Breast epithelium (tissue), 3 donors: ENCODE measurements at regions not wholly inside any gene's neighbourhood (a gene's known extent, or its start where the extent isn't known, plus 50 kb on each side); places are given as distances from the start of the nearest gene placed in this dataset.

Experiments
- CTCF ChIP-seq, 3 donors: fragments of 450-650 bp; IDR thresholded peaks; one replicate each; pipeline ENCODE4 v1.5.1; 2016 to 2017; ENCODE audit warnings: antibody characterized with exemption in 3 of 3, mild to moderate bottlenecking in 3 of 3, moderate library complexity in 3 of 3
- POLR2A ChIP-seq: fragments of 450-650 bp; IDR thresholded peaks from one replicate; pipeline ENCODE4 v1.6.1; 2016; ENCODE audit warnings: antibody characterized with exemption, mild to moderate bottlenecking, moderate library complexity
- POLR2AphosphoS5 ChIP-seq, 3 donors: sonication (generic); formaldehyde crosslinking; IDR thresholded peaks; one replicate each; pipeline ENCODE4 v1.6.1; 2017; ENCODE audit warnings: antibody characterized with exemption in 3 of 3

GRCh38 chr22:47553436-47553835, 791.0 kb downstream of the TBC1D22A start:
- TF ChIP-seq CTCF (IDR thresholded peaks at IDR 0.05) (no peak), POLR2A (no peak), POLR2AphosphoS5 (IDR thresholded peaks at IDR 0.05) (no peak)
